ENCODE measurements at regions not wholly inside any gene's neighbourhood (a gene's known extent, or its start where the extent isn't known, plus 50 kb on each side); places are given as distances from the start of the nearest gene placed in this dataset.

- Histone ChIP-seq H3K9me2 (replicated peaks; ENCODE audit: insufficient read depth, low read length) (no peaks in the 10 kb centered on the region), H2AFZ (ENCODE audit: low read depth, low read length, severe bottlenecking) (no peak overlapping the region), H3K79me2 (ENCODE audit: insufficient read depth, low read length) (no peaks in the 10 kb centered on the region), H3K4me3 (ENCODE audit: insufficient read depth, low read length, poor library complexity, severe bottlenecking) (no peak overlapping the region), H3K9ac (ENCODE audit: low read length) (no peak overlapping the region), H3K9me3 (ENCODE audit: insufficient read depth, low read length) (no peaks in the 10 kb centered on the region), H3K4me2 (ENCODE audit: low read depth, low read length, poor library complexity, severe bottlenecking) (no peak overlapping the region), H4K20me1 (ENCODE audit: low read depth, low read length) (no peaks in the 10 kb centered on the region), H3K27ac (ENCODE audit: low read depth, low read length) (no peak overlapping the region), H3F3A (ENCODE audit: insufficient read depth) (no peaks in the 10 kb centered on the region), H3K36me3 (ENCODE audit: low read length) (no peaks in the 10 kb centered on the region), H3K27me3 (ENCODE audit: low read length) (no peaks in the 10 kb centered on the region)
- TF ChIP-seq EZH2phosphoT487 (conservative IDR thresholded peaks at IDR 0.05; ENCODE audit: low read length) (no peak), CTCF (IDR thresholded peaks at IDR 0.05; ENCODE audit: insufficient read depth, low read length, poor library complexity, severe bottlenecking) (no peak)
Measured at GRCh38 chr3:174457758-174458157, 401.4 kb upstream of the NAALADL2 start.

- Histone ChIP-seq H2AFZ (ENCODE audit: low read depth, low read length, severe bottlenecking) (no peak overlapping the region), H3K27ac (ENCODE audit: low read depth, low read length) (no peak overlapping the region), H3K4me2 (ENCODE audit: low read depth, low read length, poor library complexity, severe bottlenecking) (no peak overlapping the region), H3K4me3 (ENCODE audit: insufficient read depth, low read length, poor library complexity, severe bottlenecking) (no peak overlapping the region), H3K79me2 (ENCODE audit: insufficient read depth, low read length) (no peaks in the 10 kb centered on the region), H3F3A (ENCODE audit: insufficient read depth) (no peaks in the 10 kb centered on the region), H3K9ac (ENCODE audit: low read length) (no peak overlapping the region), H3K27me3 (ENCODE audit: low read length) (no peaks in the 10 kb centered on the region), H4K20me1 (ENCODE audit: low read depth, low read length) (no peaks in the 10 kb centered on the region), H3K9me3 (ENCODE audit: insufficient read depth, low read length) (no peaks in the 10 kb centered on the region), H3K9me2 (replicated peaks; ENCODE audit: insufficient read depth, low read length) (no peaks in the 10 kb centered on the region), H3K36me3 (ENCODE audit: low read length) (no peaks in the 10 kb centered on the region)
- no peak for TF ChIP-seq EZH2phosphoT487 (conservative IDR thresholded peaks at IDR 0.05; ENCODE audit: low read length)
- TF ChIP-seq CTCF (IDR thresholded peaks at IDR 0.05; ENCODE audit: insufficient read depth, low read length, poor library complexity, severe bottlenecking) = no peak
Measured at GRCh38 chr3:174460831-174461230, 398.3 kb upstream of the NAALADL2 start.

- H3K27me3 ChIP-seq (ENCODE audit: low read length) = no peaks in the 10 kb centered on the region
- no peaks in the 10 kb centered on the region for H3K9me2 ChIP-seq (replicated peaks; ENCODE audit: insufficient read depth, low read length)
- H3F3A ChIP-seq (ENCODE audit: insufficient read depth) = no peaks in the 10 kb centered on the region
- H3K36me3 ChIP-seq (ENCODE audit: low read length) = no peaks in the 10 kb centered on the region
- TF ChIP-seq EZH2phosphoT487 (conservative IDR thresholded peaks at IDR 0.05; ENCODE audit: low read length) = no peak
- TF ChIP-seq CTCF (IDR thresholded peaks at IDR 0.05; ENCODE audit: insufficient read depth, low read length, poor library complexity, severe bottlenecking) = no peak
- H3K27ac ChIP-seq (ENCODE audit: low read depth, low read length) = no peak overlapping the region
- H2AFZ ChIP-seq (ENCODE audit: low read depth, low read length, severe bottlenecking) = no peak overlapping the region
- no peaks in the 10 kb centered on the region for H3K79me2 ChIP-seq (ENCODE audit: insufficient read depth, low read length)
- H3K9ac ChIP-seq (ENCODE audit: low read length) = no peak overlapping the region
- no peaks in the 10 kb centered on the region for H3K9me3 ChIP-seq (ENCODE audit: insufficient read depth, low read length)
- H3K4me2 ChIP-seq (ENCODE audit: low read depth, low read length, poor library complexity, severe bottlenecking) = no peak overlapping the region
- H4K20me1 ChIP-seq (ENCODE audit: low read depth, low read length) = no peaks in the 10 kb centered on the region
- no peak overlapping the region for H3K4me3 ChIP-seq (ENCODE audit: insufficient read depth, low read length, poor library complexity, severe bottlenecking)
Measured at GRCh38 chr3:174462916-174463315, 396.2 kb upstream of the NAALADL2 start.
